ENCODE measurements at regions not wholly inside any gene's neighbourhood (a gene's known extent, or its start where the extent isn't known, plus 50 kb on each side); places are given as distances from the start of the nearest gene placed in this dataset.

GRCh38 chr11:42849362-42849761 is 462.4 kb upstream of the API5 start:
- TF ChIP-seq FOS (IDR thresholded peaks at IDR 0.05; ENCODE audit: borderline replicate concordance, insufficient read depth, low read length) (no peak), POLR2AphosphoS5 (IDR thresholded peaks at IDR 0.05; ENCODE audit: insufficient read depth, low read depth, low read length) (no peak), POLR2A (IDR thresholded peaks at IDR 0.05; ENCODE audit: low read depth, low read length) (no peak), MAX (IDR thresholded peaks at IDR 0.05; ENCODE audit: insufficient read depth, insufficient read length) (no peak), MYC (IDR thresholded peaks at IDR 0.05; ENCODE audit: low read depth, low read length) (no peak)
- H2AFZ ChIP-seq (ENCODE audit: low read depth, low read length): no peak overlapping the region
- FAIRE-seq (no peak), DNase-seq (ENCODE audit: low read depth, low spot score) (no peak)
- H3K79me2 ChIP-seq (ENCODE audit: control insufficient read depth, insufficient read depth, low read length): no peaks in the 10 kb centered on the region
- H3K27ac ChIP-seq (ENCODE audit: insufficient read depth, low read depth, low read length): no peak overlapping the region
- POLR2A ChIA-PET: no interaction called here
- no peaks in the 10 kb centered on the region for H3K9me1 ChIP-seq (replicated peaks; ENCODE audit: control insufficient read depth, extremely low read depth, insufficient read depth, low read length)
- H3K4me2 ChIP-seq (ENCODE audit: insufficient read depth, low read length): no peak overlapping the region
- H4K20me1 ChIP-seq (replicated peaks; ENCODE audit: control insufficient read depth, extremely low read depth, insufficient read depth, low read length): no peaks in the 10 kb centered on the region
- CTCF ChIA-PET: no interaction called here
- no peak overlapping the region for H3K9ac ChIP-seq (replicated peaks; ENCODE audit: extremely low read depth, insufficient read depth, low read length)
- H3K9me3 ChIP-seq (replicated peaks; ENCODE audit: control insufficient read depth, insufficient read depth, low read length): peaks cover 2% of the 10 kb centered on the region
- intact Hi-C loops (cut with micrococcal nuclease): no loop called here
- H3K4me3 ChIP-seq (replicated peaks in 1 of 3; ENCODE audit: insufficient read depth in 1 of 3, low read depth in 1 of 3, low read length in 3 of 3): no peak overlapping the region
- H3K36me3 ChIP-seq (ENCODE audit: control insufficient read depth in 2 of 2, extremely low read depth in 1 of 2, insufficient read depth in 2 of 2, low read length in 2 of 2): no peaks in the 10 kb centered on the region
- no TSS peak for BruUV-seq (replicated peaks)
- no peaks in the 10 kb centered on the region for H3K27me3 ChIP-seq (ENCODE audit: control insufficient read depth in 2 of 2, insufficient read depth in 2 of 2, low read length in 2 of 2)
- H3K4me1 ChIP-seq (ENCODE audit: control insufficient read depth, extremely low read depth, insufficient read depth, low read length): no peaks in the 10 kb centered on the region
- dilution Hi-C loops (cut with MboI; ENCODE audit: extremely low pct_ligation_motif_present, low sequenced_read_pairs): no loop called here

- DNase-seq (ENCODE audit: low read depth, low spot score) (no peak), FAIRE-seq (no peak)
- no peaks in the 10 kb centered on the region for H3K79me2 ChIP-seq (ENCODE audit: control insufficient read depth, insufficient read depth, low read length)
- no TSS peak for BruUV-seq (replicated peaks)
- ChIA-PET POLR2A (no interaction called here), CTCF (no interaction called here)
- H4K20me1 ChIP-seq (replicated peaks; ENCODE audit: control insufficient read depth, extremely low read depth, insufficient read depth, low read length): no peaks in the 10 kb centered on the region
- no peaks in the 10 kb centered on the region for H3K9me3 ChIP-seq (replicated peaks; ENCODE audit: control insufficient read depth, insufficient read depth, low read length)
- H2AFZ ChIP-seq (ENCODE audit: low read depth, low read length): no peak overlapping the region
- no peak overlapping the region for H3K4me3 ChIP-seq (replicated peaks in 1 of 3; ENCODE audit: insufficient read depth in 1 of 3, low read depth in 1 of 3, low read length in 3 of 3)
- H3K27me3 ChIP-seq (ENCODE audit: control insufficient read depth in 2 of 2, insufficient read depth in 2 of 2, low read length in 2 of 2): no peaks in the 10 kb centered on the region
- H3K4me1 ChIP-seq (ENCODE audit: control insufficient read depth, extremely low read depth, insufficient read depth, low read length): no peaks in the 10 kb centered on the region
- no peak overlapping the region for H3K27ac ChIP-seq (ENCODE audit: insufficient read depth, low read depth, low read length)
- H3K36me3 ChIP-seq (ENCODE audit: control insufficient read depth in 2 of 2, extremely low read depth in 1 of 2, insufficient read depth in 2 of 2, low read length in 2 of 2): no peaks in the 10 kb centered on the region
- no peak for TF ChIP-seq POLR2A (IDR thresholded peaks at IDR 0.05; ENCODE audit: low read depth, low read length)
- TF ChIP-seq JUN (IDR thresholded peaks at IDR 0.05; ENCODE audit: borderline replicate concordance, insufficient read depth, insufficient read length, low read depth): no peak
- no peak for TF ChIP-seq CTCF (IDR thresholded peaks at IDR 0.05; ENCODE audit: extremely low read depth in 1 of 2, insufficient read depth in 1 of 2, low read depth in 1 of 2, low read length in 2 of 2)
- TF ChIP-seq MYC (IDR thresholded peaks at IDR 0.05; ENCODE audit: low read depth, low read length): no peak
- TF ChIP-seq GATA2 (IDR thresholded peaks at IDR 0.05; ENCODE audit: insufficient read depth, insufficient read length, low read depth, low read length): no peak
- TF ChIP-seq EZH2 (IDR thresholded peaks at IDR 0.05; ENCODE audit: borderline replicate concordance, low read depth, low read length, severe bottlenecking): no peak
- no peak for TF ChIP-seq FOS (IDR thresholded peaks at IDR 0.05; ENCODE audit: borderline replicate concordance, insufficient read depth, low read length)
- no peak for TF ChIP-seq MAX (IDR thresholded peaks at IDR 0.05; ENCODE audit: insufficient read depth, insufficient read length)
- no peak for TF ChIP-seq POLR2AphosphoS5 (IDR thresholded peaks at IDR 0.05; ENCODE audit: insufficient read depth, low read depth, low read length)
- no peaks in the 10 kb centered on the region for H3K9me1 ChIP-seq (replicated peaks; ENCODE audit: control insufficient read depth, extremely low read depth, insufficient read depth, low read length)
- intact Hi-C loops (cut with micrococcal nuclease) (no loop called here), dilution Hi-C loops (cut with MboI; ENCODE audit: extremely low pct_ligation_motif_present, low sequenced_read_pairs) (no loop called here)
- H3K9ac ChIP-seq (replicated peaks; ENCODE audit: extremely low read depth, insufficient read depth, low read length): no peak overlapping the region
- no peak overlapping the region for H3K4me2 ChIP-seq (ENCODE audit: insufficient read depth, low read length)
These were observed 454.5 kb upstream of the API5 start for GRCh38 chr11:42857344-42857743.

All from endothelial cell of umbilical vein (primary cell).